Umbilical cord (tissue), 1 donor: ENCODE measurements at regions not wholly inside any gene's neighbourhood (a gene's known extent, or its start where the extent isn't known, plus 50 kb on each side); places are given as distances from the start of the nearest gene placed in this dataset.
A peak's percentile ranks its signal among the peaks of the same experiment; 100 is the strongest.
"Not testable (repeated sequence)": the region's sequence is repeated elsewhere in the genome, so short reads cannot be mapped to it uniquely, and the experiment has no call there.

Source experiments
- DNase-seq: peaks from one replicate; pipeline ENCODE4 v3.0.0-alpha.2; 2015; ENCODE audit warnings: low spot score

- no peak for DNase-seq
These were observed 82.6 kb upstream of the COL5A1 start for GRCh38 chr9:134559013-134559412.

- DNase-seq = no peak
These were observed 81.4 kb upstream of the COL5A1 start for GRCh38 chr9:134560206-134560605.

- DNase-seq = no peak
These were observed 80.9 kb upstream of the COL5A1 start for GRCh38 chr9:134560654-134561053.

- DNase-seq = no peak
These were observed 80.0 kb upstream of the COL5A1 start for GRCh38 chr9:134561427-134562145.

GRCh38 chr9:134562146-134562849 lies 79.3 kb upstream of the COL5A1 start:
- no peak for DNase-seq

GRCh38 chr9:134563397-134563796 lies 78.2 kb upstream of the COL5A1 start:
- no peak for DNase-seq

GRCh38 chr9:134564431-134565170 lies 77.0 kb upstream of the COL5A1 start:
- no peak for DNase-seq

- DNase-seq = no peak
These were observed 76.2 kb upstream of the COL5A1 start for GRCh38 chr9:134565316-134565915.

GRCh38 chr9:134566196-134566847 lies 75.3 kb upstream of the COL5A1 start:
- peak; percentile 49 for DNase-seq

GRCh38 chr9:134566936-134567335 lies 74.7 kb upstream of the COL5A1 start:
- no peak for DNase-seq

GRCh38 chr9:134568116-134568515 lies 73.5 kb upstream of the COL5A1 start:
- no peak for DNase-seq

- peak; percentile 88 for DNase-seq
These were observed 72.8 kb upstream of the COL5A1 start for GRCh38 chr9:134568811-134569210.

- DNase-seq = no peak
These were observed 72.0 kb upstream of the COL5A1 start for GRCh38 chr9:134569626-134570025.

GRCh38 chr9:134570151-134570621 lies 71.4 kb upstream of the COL5A1 start:
- DNase-seq = peak; percentile 28

- no peak for DNase-seq
These were observed 70.8 kb upstream of the COL5A1 start for GRCh38 chr9:134570711-134571325.

GRCh38 chr9:134571326-134571931 lies 70.2 kb upstream of the COL5A1 start:
- DNase-seq = no peak

GRCh38 chr9:134571946-134572917 lies 69.4 kb upstream of the COL5A1 start:
- no peak for DNase-seq

- DNase-seq = not testable (repeated sequence)
These were observed 66.9 kb upstream of the COL5A1 start for GRCh38 chr9:134574686-134575085.
